Activated CD4-positive, alpha-beta T cell treated with anti-CD3 and anti-CD28 coated beads for 1 hour (primary cell): ENCODE measurements at regions not wholly inside any gene's neighbourhood (a gene's known extent, or its start where the extent isn't known, plus 50 kb on each side); places are given as distances from the start of the nearest gene placed in this dataset.
"Not testable (repeated sequence)": the region's sequence is repeated elsewhere in the genome, so short reads cannot be mapped to it uniquely, and the experiment has no call there.

Experiments used
- DNase-seq: peaks from one replicate; pipeline ENCODE4 v3.0.0-alpha.2; 2020

DNA sequence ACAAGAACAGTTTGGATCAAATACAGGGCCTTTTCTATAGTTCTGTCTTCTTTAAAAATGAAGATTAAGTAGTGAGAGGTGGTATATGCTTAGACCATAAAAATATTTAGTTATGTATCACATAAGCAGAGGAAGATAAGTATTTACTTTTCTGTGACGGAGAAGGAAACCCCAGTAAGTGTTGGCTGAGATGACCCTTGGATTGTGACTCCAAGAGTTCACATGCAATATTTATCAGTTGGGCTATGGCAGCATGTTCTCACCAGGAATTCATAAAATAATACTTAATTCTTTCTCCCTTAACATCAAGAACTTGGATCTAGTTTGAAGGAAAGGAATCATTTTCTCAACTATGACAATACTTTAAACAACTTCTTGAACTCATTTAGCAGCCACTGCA, 98.4 kb upstream of the TBX18 start:
- no peak for DNase-seq

- DNase-seq: no peak
These were observed 96.5 kb upstream of the TBX18 start for GRCh38 chr6:84860920-84861319.

GRCh38 chr6:84860509-84860908, 96.1 kb upstream of the TBX18 start:
- no peak for DNase-seq

GRCh38 chr6:84854811-84855400, 90.5 kb upstream of the TBX18 start:
- DNase-seq: no peak

DNA sequence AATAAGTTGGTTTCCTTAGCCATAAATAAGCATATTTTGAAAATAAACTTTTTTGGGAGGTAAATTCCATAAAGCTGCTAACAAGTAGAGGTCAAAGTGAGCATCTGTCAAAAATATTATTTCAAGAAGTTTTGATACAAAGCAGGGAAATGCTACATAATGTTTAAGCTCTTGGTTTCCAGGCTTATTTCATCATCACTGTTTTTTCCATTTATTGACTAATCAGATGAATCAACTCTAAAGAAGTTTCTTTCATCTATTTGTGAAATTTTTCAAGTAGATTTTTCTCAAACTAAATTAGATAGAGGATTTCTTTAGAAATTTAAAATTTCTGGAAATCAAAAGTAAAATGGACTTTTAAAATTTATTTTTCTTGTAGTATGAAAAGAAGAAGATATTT, 89.5 kb upstream of the TBX18 start:
- no peak for DNase-seq

- no peak for DNase-seq
These were observed 84.6 kb upstream of the TBX18 start for GRCh38 chr6:84848960-84849359.

DNA sequence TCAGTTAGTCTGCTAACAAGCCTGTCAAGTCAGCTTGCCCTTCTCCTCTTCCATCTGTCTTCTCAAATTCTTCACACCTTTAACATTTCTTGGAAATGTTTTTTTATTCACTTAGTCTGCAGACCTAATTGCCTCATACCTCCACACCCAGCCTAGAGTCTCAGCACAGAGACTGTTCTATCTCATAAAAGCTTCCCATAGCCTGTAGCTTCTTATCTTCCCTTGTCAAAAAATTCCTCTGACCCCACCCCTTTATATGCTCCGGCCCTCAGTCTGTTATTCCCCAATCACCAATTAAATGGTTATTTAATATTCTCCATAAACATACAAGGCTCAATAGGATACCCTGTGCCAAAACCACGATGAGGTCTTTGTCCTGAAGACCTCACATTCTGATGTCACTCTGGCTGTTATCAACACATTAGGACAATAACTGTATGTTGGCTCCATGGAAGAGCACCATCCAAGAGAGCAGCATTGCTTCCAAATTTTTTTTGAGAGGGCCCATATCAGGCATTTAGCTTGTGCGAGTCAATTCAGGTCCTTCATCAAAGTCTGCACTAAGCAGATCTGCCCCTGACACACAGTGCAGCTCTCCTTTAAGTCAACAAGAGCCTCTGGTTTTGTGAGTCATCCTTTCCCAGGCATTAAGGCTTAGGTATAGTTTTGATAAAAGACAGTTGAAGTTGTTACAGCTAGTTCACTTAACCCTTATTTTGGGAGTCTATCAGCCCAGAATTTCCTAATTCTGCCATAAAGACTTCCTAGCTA, 83.2 kb upstream of the TBX18 start:
- DNase-seq: no peak

DNA sequence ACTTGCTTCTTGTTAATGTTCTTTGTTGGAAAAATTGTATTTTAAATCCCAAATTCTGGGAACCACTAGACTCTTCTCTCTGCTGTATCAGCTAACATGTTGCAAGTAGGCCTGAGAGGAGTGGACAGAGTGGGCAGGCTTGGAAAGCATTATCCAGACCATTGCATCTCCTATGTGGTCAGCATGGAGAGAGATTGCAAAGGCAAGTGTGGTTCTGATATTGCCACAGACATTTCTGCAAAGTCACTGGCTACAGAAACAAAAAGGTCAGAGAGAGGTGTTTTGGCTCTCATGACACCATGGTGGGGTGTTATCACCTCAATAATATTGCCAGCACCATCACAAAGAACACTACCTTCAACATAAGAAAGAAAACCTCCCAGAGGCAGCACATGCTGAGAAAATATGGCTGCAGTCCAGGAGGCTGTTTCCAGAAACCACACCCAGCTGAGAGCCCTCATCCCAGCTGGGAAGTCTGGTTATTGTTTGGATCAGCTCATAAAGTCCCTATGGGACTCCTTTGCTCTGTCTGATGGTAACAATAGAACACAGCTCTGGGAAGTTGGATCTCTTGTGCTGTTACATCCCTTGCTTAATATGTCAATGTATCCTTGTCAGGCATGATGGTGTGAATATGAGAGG, 78.2 kb upstream of the TBX18 start:
- no peak for DNase-seq

DNA sequence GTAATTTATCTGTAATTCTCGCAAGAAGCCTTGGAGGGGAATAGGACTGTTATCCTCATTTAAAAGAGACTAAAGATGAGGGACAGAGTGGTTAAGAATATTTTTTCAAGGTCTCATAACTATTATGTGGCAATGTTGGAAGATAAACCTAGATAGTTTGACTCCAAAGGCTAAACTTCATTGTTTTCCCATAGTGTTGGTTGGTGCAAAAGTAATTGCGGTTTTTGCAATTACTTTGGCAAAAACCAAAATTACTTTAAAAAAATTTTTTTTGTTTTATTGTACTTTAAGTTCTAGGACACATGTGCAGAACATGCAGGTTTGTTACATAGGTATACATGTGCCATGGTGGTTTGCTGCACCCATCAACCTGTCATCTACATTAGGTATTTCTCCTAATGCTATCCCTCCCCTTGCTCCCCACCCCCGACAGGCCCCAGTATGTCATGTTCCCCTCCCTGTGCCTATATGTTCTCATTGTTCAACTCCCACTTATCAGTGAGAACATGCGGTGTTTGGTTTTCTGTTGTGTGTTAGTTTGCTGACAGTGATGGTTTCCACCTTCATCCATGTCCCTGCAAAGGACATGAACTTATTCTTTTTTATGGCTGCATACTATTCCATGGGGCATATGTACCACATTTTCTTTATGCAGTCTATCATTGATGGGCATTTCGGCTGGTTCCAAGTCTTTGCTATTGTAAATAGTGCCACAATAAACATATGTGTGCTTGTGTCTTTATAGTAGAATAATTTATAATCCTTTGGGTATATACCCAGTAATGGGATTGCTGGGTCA, 72.9 kb upstream of the TBX18 start:
- DNase-seq: not testable (repeated sequence)

DNA sequence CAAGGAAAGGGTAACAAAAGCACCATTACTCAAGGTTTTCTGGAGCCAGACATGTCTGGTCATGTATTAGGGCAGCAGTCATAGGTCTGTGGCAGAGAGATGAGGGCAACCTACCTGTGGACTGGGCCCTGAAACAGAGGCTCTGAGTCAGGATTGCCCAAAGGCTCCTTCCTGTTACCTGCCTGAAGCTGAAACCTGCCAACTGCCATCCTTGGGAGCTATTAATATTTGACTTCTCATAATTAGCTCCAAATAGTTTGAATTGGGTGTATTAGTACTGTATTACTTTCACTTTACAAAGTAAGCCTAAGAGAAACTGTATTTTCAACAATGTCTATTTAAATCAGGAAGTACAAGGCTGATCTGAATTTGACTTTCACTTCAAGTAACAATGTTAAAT, 72.0 kb upstream of the TBX18 start:
- DNase-seq: no peak

- no peak for DNase-seq
These were observed 70.9 kb upstream of the TBX18 start for GRCh38 chr6:84835340-84835739.

DNA sequence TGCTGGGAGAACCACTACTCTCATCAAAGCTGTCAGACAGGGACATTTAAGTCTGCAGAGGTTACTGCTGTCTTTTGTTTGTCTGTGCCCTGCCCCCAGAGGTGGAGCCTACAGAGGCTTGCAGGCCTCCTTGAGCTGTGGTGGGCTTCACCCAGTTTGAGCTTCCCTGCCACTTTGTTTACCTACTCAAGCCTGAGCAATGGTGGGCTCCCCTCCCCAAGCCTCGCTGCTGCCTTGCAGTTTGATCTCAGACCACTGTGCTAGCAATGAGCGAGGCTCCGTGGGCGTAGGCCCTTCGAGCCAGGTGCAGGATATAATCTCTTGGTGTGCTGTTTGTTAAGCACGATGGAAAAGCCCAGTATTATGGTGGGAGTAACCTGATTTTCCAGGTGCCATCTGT, 67.5 kb upstream of the TBX18 start:
- not testable (repeated sequence) for DNase-seq

GRCh38 chr6:84825461-84825860, 61.1 kb upstream of the TBX18 start:
- DNase-seq: no peak

DNA sequence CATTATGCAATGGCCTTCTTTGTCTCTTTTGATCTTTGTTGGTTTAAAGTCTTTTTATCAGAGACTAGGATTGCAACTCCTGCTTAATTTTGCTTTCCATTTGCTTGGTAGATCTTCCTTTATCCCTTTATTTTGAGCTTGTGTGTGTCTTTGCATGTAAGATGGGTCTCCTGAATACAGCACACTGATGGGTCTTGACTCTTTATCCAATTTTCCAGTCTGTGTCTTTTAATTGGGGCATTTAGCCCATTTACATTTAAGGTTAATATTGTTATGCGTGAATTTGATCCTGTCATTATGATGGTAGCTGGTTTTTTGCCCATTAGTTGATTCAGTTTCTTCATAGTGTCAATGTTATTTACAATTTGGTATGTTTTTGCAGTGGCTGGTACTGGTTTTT, 56.9 kb upstream of the TBX18 start:
- DNase-seq: not testable (repeated sequence)

DNA sequence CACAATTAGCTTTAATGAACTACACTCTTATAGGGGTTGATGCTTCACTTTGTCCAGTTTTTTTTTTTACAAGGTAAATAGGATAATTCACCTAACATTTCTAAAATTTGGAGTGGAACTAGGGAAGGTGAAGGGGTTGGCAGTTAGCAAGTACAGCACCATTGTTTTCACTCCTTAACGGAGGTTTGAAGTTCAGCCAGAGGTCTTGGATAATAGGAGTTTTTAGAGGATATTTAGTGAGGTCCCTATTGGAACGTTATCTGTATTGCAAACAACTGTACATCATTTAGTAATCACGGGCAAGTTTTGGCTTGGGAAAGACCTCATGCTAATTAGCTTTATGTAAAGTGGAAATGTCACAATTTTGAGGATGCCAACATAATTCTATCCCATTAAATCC, 52.3 kb upstream of the TBX18 start:
- DNase-seq: no peak

GRCh38 chr6:84815896-84816735, 51.7 kb upstream of the TBX18 start:
- DNase-seq: no peak
